ENCODE measurements at regions not wholly inside any gene's neighbourhood (a gene's known extent, or its start where the extent isn't known, plus 50 kb on each side); places are given as distances from the start of the nearest gene placed in this dataset.

DNA sequence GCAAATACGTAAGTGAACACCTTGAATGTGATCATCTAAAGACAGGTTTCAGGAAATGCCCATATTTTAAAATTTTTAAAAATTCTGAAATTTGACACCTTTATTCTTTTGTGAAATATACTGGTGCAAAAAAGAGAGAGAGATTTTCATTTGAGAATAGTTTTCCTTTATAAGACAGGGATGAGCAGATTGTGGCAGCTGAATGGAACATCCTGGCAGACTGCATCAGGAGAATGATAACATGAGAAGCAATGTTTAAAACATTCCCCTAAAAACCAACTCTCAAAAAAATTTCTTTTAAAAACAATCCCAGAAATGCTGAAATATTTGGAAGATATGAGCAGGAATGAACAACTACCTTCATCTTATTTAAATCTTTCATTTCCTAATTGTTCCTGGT, 744.8 kb upstream of the ID2 start:
- TF ChIP-seq, protein P1, sequence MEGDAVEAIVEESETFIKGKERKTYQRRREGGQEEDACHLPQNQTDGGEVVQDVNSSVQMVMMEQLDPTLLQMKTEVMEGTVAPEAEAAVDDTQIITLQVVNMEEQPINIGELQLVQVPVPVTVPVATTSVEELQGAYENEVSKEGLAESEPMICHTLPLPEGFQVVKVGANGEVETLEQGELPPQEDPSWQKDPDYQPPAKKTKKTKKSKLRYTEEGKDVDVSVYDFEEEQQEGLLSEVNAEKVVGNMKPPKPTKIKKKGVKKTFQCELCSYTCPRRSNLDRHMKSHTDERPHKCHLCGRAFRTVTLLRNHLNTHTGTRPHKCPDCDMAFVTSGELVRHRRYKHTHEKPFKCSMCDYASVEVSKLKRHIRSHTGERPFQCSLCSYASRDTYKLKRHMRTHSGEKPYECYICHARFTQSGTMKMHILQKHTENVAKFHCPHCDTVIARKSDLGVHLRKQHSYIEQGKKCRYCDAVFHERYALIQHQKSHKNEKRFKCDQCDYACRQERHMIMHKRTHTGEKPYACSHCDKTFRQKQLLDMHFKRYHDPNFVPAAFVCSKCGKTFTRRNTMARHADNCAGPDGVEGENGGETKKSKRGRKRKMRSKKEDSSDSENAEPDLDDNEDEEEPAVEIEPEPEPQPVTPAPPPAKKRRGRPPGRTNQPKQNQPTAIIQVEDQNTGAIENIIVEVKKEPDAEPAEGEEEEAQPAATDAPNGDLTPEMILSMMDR (IDR thresholded peaks at IDR 0.05): no peak
- no peak for TF ChIP-seq POLR2A (IDR thresholded peaks at IDR 0.05)
- no peak for TF ChIP-seq POLR2AphosphoS5 (IDR thresholded peaks at IDR 0.05)
